ENCODE measurements at regions not wholly inside any gene's neighbourhood (a gene's known extent, or its start where the extent isn't known, plus 50 kb on each side); places are given as distances from the start of the nearest gene placed in this dataset.

DNA sequence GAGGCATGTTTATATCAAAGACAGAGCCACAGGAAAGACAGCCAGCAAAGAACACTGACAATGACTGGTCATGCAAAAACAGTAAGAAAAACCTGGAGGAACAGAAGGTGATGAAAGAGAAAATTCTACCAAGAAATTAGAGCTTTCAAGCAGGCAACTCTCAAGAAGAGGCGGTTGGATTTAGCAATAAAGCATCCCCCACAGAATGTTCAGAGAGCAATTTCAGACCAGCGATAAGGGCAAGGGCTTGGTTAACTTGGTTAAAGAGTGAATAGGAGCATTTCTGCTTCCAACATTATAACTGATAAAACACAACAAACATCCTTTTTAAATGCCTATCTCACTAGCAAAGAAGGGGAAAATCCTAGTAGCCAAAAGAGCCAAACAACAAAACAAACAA lies 68.0 kb upstream of the NCKAP5 start:
- TF ChIP-seq, protein P1, sequence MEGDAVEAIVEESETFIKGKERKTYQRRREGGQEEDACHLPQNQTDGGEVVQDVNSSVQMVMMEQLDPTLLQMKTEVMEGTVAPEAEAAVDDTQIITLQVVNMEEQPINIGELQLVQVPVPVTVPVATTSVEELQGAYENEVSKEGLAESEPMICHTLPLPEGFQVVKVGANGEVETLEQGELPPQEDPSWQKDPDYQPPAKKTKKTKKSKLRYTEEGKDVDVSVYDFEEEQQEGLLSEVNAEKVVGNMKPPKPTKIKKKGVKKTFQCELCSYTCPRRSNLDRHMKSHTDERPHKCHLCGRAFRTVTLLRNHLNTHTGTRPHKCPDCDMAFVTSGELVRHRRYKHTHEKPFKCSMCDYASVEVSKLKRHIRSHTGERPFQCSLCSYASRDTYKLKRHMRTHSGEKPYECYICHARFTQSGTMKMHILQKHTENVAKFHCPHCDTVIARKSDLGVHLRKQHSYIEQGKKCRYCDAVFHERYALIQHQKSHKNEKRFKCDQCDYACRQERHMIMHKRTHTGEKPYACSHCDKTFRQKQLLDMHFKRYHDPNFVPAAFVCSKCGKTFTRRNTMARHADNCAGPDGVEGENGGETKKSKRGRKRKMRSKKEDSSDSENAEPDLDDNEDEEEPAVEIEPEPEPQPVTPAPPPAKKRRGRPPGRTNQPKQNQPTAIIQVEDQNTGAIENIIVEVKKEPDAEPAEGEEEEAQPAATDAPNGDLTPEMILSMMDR (IDR thresholded peaks at IDR 0.05) = no peak
- TF ChIP-seq POLR2AphosphoS5 (IDR thresholded peaks at IDR 0.05) = no peak
